Epithelial cell of proximal tubule (primary cell): ENCODE measurements at regions not wholly inside any gene's neighbourhood (a gene's known extent, or its start where the extent isn't known, plus 50 kb on each side); places are given as distances from the start of the nearest gene placed in this dataset.

ENCODE experiments used
- DNase-seq: peaks from one replicate; pipeline ENCODE4 v3.0.0-alpha.2; 2011; ENCODE audit warnings: low read depth
- H3K4me3 ChIP-seq: 2 replicates; pipeline ENCODE4 v1.5.1; 2011; ENCODE audit warnings: low read depth, mild to moderate bottlenecking, low read length
- CTCF ChIP-seq: conservative IDR thresholded peaks from 2 replicates; pipeline ENCODE4 v1.5.1; 2012; ENCODE audit warnings: low read depth, mild to moderate bottlenecking, low read length

GRCh38 chr13:33744589-33745369 is 73.2 kb upstream of the RFC3 start:
- DNase-seq: no peak
- TF ChIP-seq CTCF: no peak
- no peak overlapping the region for H3K4me3 ChIP-seq

GRCh38 chr13:33745370-33746324 is 72.3 kb upstream of the RFC3 start:
- DNase-seq: no peak
- H3K4me3 ChIP-seq: no peak overlapping the region
- no peak for TF ChIP-seq CTCF

- no peak for DNase-seq
- H3K4me3 ChIP-seq: no peak overlapping the region
- no peak for TF ChIP-seq CTCF
Measured at GRCh38 chr13:33746867-33747266, 71.1 kb upstream of the RFC3 start.

- no peak for DNase-seq
- no peak for TF ChIP-seq CTCF
- no peak overlapping the region for H3K4me3 ChIP-seq
Measured at GRCh38 chr13:33751151-33751550, 66.8 kb upstream of the RFC3 start.

- TF ChIP-seq CTCF: no peak
Measured at GRCh38 chr13:33752094-33752493, 65.9 kb upstream of the RFC3 start.

GRCh38 chr13:33752597-33752996 is 65.4 kb upstream of the RFC3 start:
- DNase-seq: no peak
- TF ChIP-seq CTCF: no peak
- no peak overlapping the region for H3K4me3 ChIP-seq

More at GRCh38 chr13:33752094-33752493, 65.9 kb upstream of the RFC3 start:
- DNase-seq: no peak
- H3K4me3 ChIP-seq: no peak overlapping the region
